GM20000 (cell line): ENCODE measurements at regions not wholly inside any gene's neighbourhood (a gene's known extent, or its start where the extent isn't known, plus 50 kb on each side); places are given as distances from the start of the nearest gene placed in this dataset.
"Not testable (repeated sequence)": the region's sequence is repeated elsewhere in the genome, so short reads cannot be mapped to it uniquely, and the experiment has no call there.

ENCODE experiments used
- DNase-seq: peaks from one replicate; pipeline ENCODE4 v3.0.0; 2012; ENCODE audit warnings: low spot score
- CTCF ChIP-seq: IDR thresholded peaks from 2 replicates; pipeline ENCODE4 v1.5.1; 2012; ENCODE audit warnings: mild to moderate bottlenecking, control low read depth; ENCODE audit errors: extremely low read depth, missing control alignments

GRCh38 chr9:26669701-26670670, 222.6 kb downstream of the CAAP1 start:
- DNase-seq = no peak
- no peak for TF ChIP-seq CTCF

GRCh38 chr9:26667882-26668281, 224.7 kb downstream of the CAAP1 start:
- DNase-seq = no peak
- TF ChIP-seq CTCF = no peak

GRCh38 chr9:26665666-26666065, 226.9 kb downstream of the CAAP1 start:
- TF ChIP-seq CTCF = no peak
- no peak for DNase-seq

- not testable (repeated sequence) for DNase-seq
These were observed 228.4 kb downstream of the CAAP1 start for GRCh38 chr9:26664087-26664773.

GRCh38 chr9:26662476-26662875, 230.1 kb downstream of the CAAP1 start:
- no peak for TF ChIP-seq CTCF
- DNase-seq = no peak

GRCh38 chr9:26658476-26658875, 234.1 kb downstream of the CAAP1 start:
- no peak for DNase-seq
- TF ChIP-seq CTCF = no peak

GRCh38 chr9:26657958-26658357, 234.6 kb downstream of the CAAP1 start:
- DNase-seq = no peak
- no peak for TF ChIP-seq CTCF
